ENCODE measurements at regions not wholly inside any gene's neighbourhood (a gene's known extent, or its start where the extent isn't known, plus 50 kb on each side); places are given as distances from the start of the nearest gene placed in this dataset.

- TF ChIP-seq BACH2 (CRISPR knock-in tag; IDR thresholded peaks at IDR 0.05; ENCODE audit: borderline replicate concordance) = no peak
- no peak for TF ChIP-seq ZC3H10 (CRISPR knock-in tag; IDR thresholded peaks at IDR 0.05)
- no peak for TF ChIP-seq RARB (CRISPR knock-in tag; IDR thresholded peaks at IDR 0.05)
- TF ChIP-seq PPARA (CRISPR knock-in tag; IDR thresholded peaks at IDR 0.05; ENCODE audit: borderline replicate concordance) = no peak
- TF ChIP-seq OSR1 (CRISPR knock-in tag; IDR thresholded peaks at IDR 0.05) = no peak
- TF ChIP-seq PATZ1 (CRISPR knock-in tag; IDR thresholded peaks at IDR 0.05; ENCODE audit: borderline replicate concordance) = no peak
These were observed 102.2 kb upstream of the PPP1R26 start for GRCh38 chr9:135377431-135377830.

Measured in SK-N-SH treated with all-trans-retinoic acid at 6 μM for 48 hours (cell line).